IPS-18a (cell line): ENCODE measurements at regions not wholly inside any gene's neighbourhood (a gene's known extent, or its start where the extent isn't known, plus 50 kb on each side); places are given as distances from the start of the nearest gene placed in this dataset.
"Not testable (repeated sequence)": the region's sequence is repeated elsewhere in the genome, so short reads cannot be mapped to it uniquely, and the experiment has no call there.

Experiments used
- H3K27ac ChIP-seq: one replicate; pipeline ENCODE4 v1.5.1; 2013; ENCODE audit warnings: low read length
- H3K27me3 ChIP-seq: one replicate; pipeline ENCODE4 v1.6.1; 2013; ENCODE audit warnings: mild to moderate bottlenecking, low read length; ENCODE audit not compliant: control insufficient read depth, insufficient read depth
- H3K36me3 ChIP-seq: one replicate; pipeline ENCODE4 v1.6.1; 2013; ENCODE audit warnings: low read depth, low read length; ENCODE audit not compliant: control insufficient read depth
- H3K4me1 ChIP-seq: one replicate; pipeline ENCODE4 v1.6.1; 2013; ENCODE audit warnings: low read depth, low read length; ENCODE audit not compliant: control insufficient read depth
- H3K4me3 ChIP-seq: one replicate; pipeline ENCODE4 v1.5.1; 2013; ENCODE audit warnings: low read length
- H3K9ac ChIP-seq: one replicate; pipeline ENCODE4 v1.6.1; 2013; ENCODE audit warnings: mild to moderate bottlenecking, low read length, moderate library complexity
- H3K9me3 ChIP-seq: one replicate; pipeline ENCODE4 v1.6.1; 2013; ENCODE audit warnings: low read depth, low read length; ENCODE audit not compliant: control insufficient read depth

DNA sequence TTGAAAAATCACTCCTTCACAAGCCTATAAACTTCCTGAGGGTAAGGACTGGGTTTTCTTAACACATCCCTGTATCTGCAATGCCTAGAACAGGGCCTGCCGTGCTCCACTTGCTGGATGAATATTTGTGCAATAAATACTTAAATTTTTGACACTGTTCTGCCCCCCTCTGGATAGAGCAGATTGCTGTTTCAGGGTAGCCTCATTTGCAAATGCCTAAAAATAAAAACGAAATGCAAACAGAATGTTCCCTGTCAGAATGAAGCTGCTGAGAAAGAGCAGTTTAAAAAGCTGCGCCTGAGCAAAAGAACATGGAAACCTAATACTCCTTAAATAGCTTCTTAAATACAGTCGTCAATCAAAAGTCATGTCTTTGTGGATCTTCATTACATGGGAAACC, 385.3 kb downstream of the PRELID2 start:
- H3K9me3 ChIP-seq, result no peaks in the 10 kb centered on the region
- H3K4me3 ChIP-seq, result no peak overlapping the region
- no peak overlapping the region for H3K27ac ChIP-seq
- no peaks in the 10 kb centered on the region for H3K4me1 ChIP-seq
- H3K36me3 ChIP-seq, result no peaks in the 10 kb centered on the region
- H3K27me3 ChIP-seq, result no peaks in the 10 kb centered on the region
- H3K9ac ChIP-seq, result no peak overlapping the region

DNA sequence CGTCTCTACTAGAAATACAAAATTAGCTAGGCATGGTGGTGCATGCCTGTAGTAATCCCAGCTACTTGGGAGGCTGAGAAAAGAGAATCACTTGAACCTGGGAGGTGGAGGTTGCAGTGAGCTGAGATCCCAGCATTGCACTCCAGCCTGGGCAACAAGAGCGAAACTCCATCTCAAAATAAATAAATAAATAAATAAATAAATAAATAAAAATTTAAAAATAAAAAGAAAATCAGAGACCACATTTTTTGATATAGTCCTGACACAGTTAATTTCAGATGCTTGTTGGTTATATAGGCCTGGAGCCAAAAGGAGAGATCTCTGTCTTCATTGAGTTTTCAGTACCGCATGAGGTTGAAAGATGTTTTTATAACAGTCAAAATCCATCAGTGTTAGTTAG, 388.3 kb downstream of the PRELID2 start:
- not testable (repeated sequence) for H3K9me3 ChIP-seq, H3K36me3 ChIP-seq, H3K4me1 ChIP-seq, H3K27ac ChIP-seq, H3K27me3 ChIP-seq, H3K4me3 ChIP-seq, H3K9ac ChIP-seq

DNA sequence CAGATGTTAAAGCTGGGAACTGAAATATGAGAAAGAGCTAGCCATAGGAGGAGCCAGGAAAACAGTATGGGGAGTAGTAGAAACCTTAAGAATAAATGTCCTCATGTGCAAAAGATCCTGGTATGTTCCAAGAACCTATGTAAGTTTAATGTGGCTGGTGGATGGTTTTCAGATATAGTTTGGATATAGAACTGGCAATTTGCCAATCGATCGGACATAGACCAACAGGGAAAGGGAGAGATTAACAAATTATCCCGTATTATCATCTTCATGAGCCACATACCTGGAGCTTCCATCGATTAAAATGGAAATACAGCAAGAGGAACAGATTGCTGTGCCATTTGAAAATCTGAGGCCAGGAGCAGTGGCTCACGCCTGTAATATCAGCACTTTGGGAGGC, 388.7 kb downstream of the PRELID2 start:
- no peaks in the 10 kb centered on the region for H3K36me3 ChIP-seq
- no peak overlapping the region for H3K9ac ChIP-seq
- no peak overlapping the region for H3K4me3 ChIP-seq
- no peaks in the 10 kb centered on the region for H3K9me3 ChIP-seq
- no peaks in the 10 kb centered on the region for H3K27me3 ChIP-seq
- H3K27ac ChIP-seq, result no peak overlapping the region
- H3K4me1 ChIP-seq, result no peaks in the 10 kb centered on the region

DNA sequence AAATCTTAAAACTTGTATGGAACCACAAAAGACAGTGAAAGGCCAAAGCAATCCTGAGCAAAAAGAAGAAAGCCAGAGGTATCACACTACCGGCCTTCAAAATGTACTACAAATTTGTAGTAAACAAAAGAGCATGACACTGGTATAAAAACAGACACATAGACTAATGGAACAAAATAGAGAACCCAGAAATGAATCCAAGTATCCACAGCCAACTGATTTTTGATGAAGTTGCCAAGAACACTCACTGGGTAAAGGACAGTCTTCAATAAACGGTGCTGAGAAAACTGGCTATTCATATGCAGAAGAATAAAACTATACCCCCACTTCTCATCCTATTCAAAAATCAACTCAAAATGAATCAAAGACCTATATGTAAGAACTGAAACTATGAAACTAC, 390.1 kb downstream of the PRELID2 start:
- Histone ChIP-seq H3K27ac (no peak overlapping the region), H3K27me3 (no peaks in the 10 kb centered on the region), H3K4me3 (no peak overlapping the region), H3K36me3 (no peaks in the 10 kb centered on the region), H3K9ac (no peak overlapping the region), H3K9me3 (no peaks in the 10 kb centered on the region), H3K4me1 (no peaks in the 10 kb centered on the region)

DNA sequence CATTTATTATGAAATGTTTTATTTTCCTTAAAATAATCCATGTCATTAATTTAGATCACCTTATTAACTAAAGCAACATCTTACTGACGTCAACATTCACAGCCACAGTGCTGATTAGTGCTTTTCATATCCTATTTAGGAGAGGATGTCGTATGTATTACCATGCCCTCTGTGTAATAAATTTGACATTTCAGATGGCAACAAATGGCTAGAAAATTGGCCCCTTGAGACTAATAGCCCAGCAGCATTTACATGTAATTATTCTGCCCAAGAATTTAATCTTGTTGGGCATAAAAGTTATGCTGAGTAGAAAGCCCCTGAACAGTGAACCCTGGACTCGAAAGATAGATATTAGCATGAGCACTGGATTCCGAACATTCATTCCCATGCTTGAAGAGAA, 391.2 kb downstream of the PRELID2 start:
- Histone ChIP-seq H3K27me3 (no peaks in the 10 kb centered on the region), H3K4me3 (no peak overlapping the region), H3K36me3 (no peaks in the 10 kb centered on the region), H3K9me3 (no peaks in the 10 kb centered on the region), H3K27ac (no peak overlapping the region), H3K9ac (no peak overlapping the region), H3K4me1 (no peaks in the 10 kb centered on the region)

DNA sequence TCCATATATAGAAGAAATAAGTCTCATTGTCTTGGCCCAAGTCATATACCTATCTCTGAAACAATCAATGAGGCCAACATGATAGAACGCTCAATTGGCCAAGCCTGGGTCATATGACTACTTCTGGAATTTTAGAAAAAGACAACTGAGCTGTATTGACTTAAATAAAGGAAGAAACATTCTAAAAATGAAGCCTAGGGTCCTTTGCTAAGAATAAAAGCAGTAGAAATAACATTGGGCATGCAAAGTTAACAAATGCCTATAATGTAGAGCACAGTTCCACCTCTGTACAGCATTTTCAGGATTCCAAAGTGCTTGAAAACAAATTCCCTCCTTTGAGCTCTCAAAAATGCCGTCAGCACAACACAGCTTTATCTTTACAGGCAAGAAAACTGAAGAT, 391.8 kb downstream of the PRELID2 start:
- Histone ChIP-seq H3K4me3 (no peak overlapping the region), H3K36me3 (no peaks in the 10 kb centered on the region), H3K4me1 (peaks cover 4% of the 10 kb centered on the region), H3K27me3 (no peaks in the 10 kb centered on the region), H3K27ac (no peak overlapping the region), H3K9ac (no peak overlapping the region), H3K9me3 (no peaks in the 10 kb centered on the region)

DNA sequence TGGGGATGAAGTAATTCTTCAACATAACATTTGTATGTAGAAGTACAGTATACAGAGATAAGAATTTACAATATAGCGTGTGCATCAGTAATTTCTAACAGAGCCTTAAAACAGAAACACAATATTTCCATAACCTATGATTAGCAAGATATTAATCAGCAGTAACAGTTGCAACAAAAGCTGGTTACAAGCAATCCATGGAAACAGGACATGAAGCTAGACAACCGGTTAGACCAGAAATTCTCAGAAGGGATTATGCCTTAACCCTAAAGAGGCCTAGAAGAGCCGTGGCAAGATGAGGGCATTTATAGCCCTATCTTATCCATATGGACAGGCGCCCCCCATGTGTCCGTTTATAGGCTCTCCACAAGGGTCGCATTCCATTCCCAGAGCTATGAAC, 392.5 kb downstream of the PRELID2 start:
- H3K27me3 ChIP-seq, H3K27ac ChIP-seq, H3K36me3 ChIP-seq, H3K9me3 ChIP-seq, H3K4me1 ChIP-seq, H3K4me3 ChIP-seq, H3K9ac ChIP-seq: not testable (repeated sequence)

DNA sequence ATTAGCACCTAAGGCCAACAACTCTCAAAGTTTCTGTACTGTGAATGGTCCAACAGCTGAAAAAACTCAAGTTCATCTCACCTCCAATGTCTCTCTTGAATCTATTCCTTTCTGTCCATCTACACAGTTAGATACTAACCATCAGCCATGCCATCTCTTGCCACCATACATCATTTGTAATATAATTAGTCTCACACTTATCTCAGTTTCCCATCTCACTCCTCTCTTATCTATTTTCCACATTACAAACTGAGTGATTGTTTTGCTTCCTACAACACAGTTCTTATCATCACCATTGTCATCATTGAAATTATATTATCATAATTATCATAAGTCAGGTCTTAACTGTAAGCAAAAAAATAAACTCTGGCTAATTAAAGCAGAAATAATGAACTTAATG, 393.9 kb downstream of the PRELID2 start:
- no peaks in the 10 kb centered on the region for H3K27me3 ChIP-seq
- no peak overlapping the region for H3K4me3 ChIP-seq
- H3K9ac ChIP-seq, result no peak overlapping the region
- H3K9me3 ChIP-seq, result no peaks in the 10 kb centered on the region
- H3K27ac ChIP-seq, result no peak overlapping the region
- peaks cover 4% of the 10 kb centered on the region for H3K4me1 ChIP-seq
- H3K36me3 ChIP-seq, result no peaks in the 10 kb centered on the region

DNA sequence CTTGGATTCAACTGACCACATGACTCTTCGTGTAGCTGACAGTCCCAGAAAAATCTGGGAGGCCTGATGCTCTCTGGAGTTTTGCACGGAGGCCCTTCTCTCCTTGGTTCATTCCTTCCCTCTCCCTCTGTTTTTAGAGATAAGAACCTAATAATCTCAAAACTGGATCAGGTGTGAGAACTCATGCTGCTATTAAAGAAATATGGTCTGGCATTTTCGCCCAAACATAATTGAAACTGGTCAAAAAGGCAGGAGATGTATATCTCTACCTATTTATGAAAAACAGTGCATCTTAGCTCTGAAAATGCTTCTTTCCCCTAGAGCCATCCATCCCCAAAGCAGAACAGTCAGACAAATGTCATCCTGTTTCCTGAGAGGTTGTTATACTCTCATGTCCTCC, 397.5 kb downstream of the PRELID2 start:
- Histone ChIP-seq H3K4me1 (peaks cover 10% of the 10 kb centered on the region), H3K9me3 (no peaks in the 10 kb centered on the region), H3K36me3 (no peaks in the 10 kb centered on the region), H3K9ac (no peak overlapping the region), H3K27me3 (no peaks in the 10 kb centered on the region), H3K4me3 (no peak overlapping the region), H3K27ac (no peak overlapping the region)

DNA sequence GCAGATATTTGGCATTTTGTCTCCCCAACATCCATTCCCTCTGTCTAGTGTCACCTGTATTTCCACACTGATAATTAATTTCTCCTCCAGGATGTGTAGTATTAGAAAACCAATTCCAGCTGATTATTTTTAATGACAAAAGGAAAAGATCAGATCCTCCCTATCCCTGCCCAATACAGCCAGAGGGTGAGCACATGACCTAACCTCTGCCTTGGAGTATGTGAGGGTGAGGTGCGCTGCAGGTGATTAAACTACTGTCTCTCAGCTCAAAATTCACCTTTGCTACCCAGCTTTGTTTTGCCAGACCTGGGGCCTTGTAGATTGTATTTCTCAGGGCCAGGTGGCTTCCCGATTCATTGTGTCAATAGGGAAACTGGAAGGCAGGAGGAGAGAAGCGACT, 402.1 kb downstream of the PRELID2 start:
- peaks cover 10% of the 10 kb centered on the region for H3K4me1 ChIP-seq
- no peak overlapping the region for H3K4me3 ChIP-seq
- no peak overlapping the region for H3K27ac ChIP-seq
- no peaks in the 10 kb centered on the region for H3K36me3 ChIP-seq
- H3K9ac ChIP-seq, result no peak overlapping the region
- H3K27me3 ChIP-seq, result no peaks in the 10 kb centered on the region
- no peaks in the 10 kb centered on the region for H3K9me3 ChIP-seq

DNA sequence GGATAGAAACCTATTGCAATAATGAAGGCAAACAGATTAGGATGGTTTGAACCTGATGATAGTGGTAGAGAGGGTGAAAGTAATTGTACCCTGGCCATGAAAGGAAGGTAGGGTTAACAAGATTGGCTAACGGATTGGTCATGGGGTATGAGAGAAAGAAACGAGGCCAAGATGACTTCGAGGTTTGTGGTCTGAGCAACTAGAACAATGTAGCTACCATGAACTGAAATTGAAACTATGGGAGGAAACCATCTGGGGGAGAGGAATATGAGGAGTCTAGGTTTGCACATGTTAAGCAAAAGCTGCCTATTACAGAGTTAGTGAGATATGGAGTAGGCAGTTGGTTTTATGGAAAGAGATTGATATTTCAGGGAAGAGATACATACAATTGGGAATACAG, 406.0 kb downstream of the PRELID2 start:
- Histone ChIP-seq H3K4me1 (peaks cover 10% of the 10 kb centered on the region), H3K36me3 (no peaks in the 10 kb centered on the region), H3K9me3 (no peaks in the 10 kb centered on the region), H3K4me3 (no peak overlapping the region), H3K27ac (no peak overlapping the region), H3K9ac (no peak overlapping the region), H3K27me3 (no peaks in the 10 kb centered on the region)

DNA sequence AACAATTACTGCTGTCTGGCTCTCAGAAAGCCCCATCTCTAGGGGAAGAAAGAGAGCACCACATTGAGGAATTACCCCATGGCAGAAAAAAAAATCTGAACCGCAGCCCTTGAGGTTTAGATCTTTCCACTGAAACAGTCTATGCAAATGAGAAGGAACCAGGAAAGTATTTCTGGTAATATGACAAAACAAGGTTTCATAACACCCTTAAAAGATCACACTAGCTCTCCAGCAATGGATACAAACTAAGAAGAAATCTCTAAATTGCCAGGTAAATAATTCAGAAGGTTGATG, 427.1 kb downstream of the PRELID2 start:
- H3K27ac ChIP-seq, result no peak overlapping the region

More for the DNA sequence above, 427.1 kb downstream of the PRELID2 start:
- no peaks in the 10 kb centered on the region for H3K27me3 ChIP-seq
- H3K4me3 ChIP-seq, result no peak overlapping the region
- no peak overlapping the region for H3K9ac ChIP-seq
- H3K9me3 ChIP-seq, result peaks cover 6% of the 10 kb centered on the region
- H3K4me1 ChIP-seq, result peaks cover 5% of the 10 kb centered on the region
- no peaks in the 10 kb centered on the region for H3K36me3 ChIP-seq
